ENCODE measurements at regions not wholly inside any gene's neighbourhood (a gene's known extent, or its start where the extent isn't known, plus 50 kb on each side); places are given as distances from the start of the nearest gene placed in this dataset.

DNA sequence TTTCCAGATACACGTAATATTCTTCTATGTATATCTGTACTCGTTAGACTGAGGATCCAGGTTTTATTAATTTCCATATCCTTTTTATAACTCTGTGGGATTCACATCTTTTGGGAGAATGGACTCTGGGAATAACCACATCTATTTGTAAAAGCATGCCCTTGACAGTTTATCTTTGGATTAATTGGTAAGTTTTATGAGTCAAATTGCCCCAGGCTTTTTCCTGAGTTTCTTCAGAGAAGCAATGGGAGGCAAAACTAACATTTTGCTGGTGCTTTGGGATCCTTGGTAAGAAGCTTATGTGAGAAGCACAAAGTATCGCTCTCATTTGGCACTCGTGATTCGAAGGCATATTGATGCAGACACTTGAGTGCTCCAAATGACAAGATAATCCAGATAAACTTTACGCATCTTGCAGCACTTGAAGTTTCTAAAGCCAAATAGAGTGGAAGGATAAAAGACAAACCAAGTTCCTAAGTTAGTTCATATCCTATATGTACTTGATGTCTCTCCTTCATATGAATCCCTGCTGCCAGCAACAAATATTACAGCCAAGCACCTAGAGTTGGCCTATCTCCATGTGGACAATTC, 324.7 kb downstream of the TLE4 start:
- no peaks in the 10 kb centered on the region for H3K27me3 ChIP-seq
- DNase-seq, result no peak
- H3K9me3 ChIP-seq, result no peaks in the 10 kb centered on the region
- intact Hi-C loops (cut with DNase I), result no loop called here
- H3K36me3 ChIP-seq, result no peaks in the 10 kb centered on the region
- H3K27ac ChIP-seq, result no peak overlapping the region
- no peak overlapping the region for H3K4me3 ChIP-seq
- no peaks in the 10 kb centered on the region for H3K4me1 ChIP-seq
- TF ChIP-seq POLR2A (IDR thresholded peaks at IDR 0.05), result no peak
- TF ChIP-seq EP300 (IDR thresholded peaks at IDR 0.05), result no peak
- TF ChIP-seq, protein P1, sequence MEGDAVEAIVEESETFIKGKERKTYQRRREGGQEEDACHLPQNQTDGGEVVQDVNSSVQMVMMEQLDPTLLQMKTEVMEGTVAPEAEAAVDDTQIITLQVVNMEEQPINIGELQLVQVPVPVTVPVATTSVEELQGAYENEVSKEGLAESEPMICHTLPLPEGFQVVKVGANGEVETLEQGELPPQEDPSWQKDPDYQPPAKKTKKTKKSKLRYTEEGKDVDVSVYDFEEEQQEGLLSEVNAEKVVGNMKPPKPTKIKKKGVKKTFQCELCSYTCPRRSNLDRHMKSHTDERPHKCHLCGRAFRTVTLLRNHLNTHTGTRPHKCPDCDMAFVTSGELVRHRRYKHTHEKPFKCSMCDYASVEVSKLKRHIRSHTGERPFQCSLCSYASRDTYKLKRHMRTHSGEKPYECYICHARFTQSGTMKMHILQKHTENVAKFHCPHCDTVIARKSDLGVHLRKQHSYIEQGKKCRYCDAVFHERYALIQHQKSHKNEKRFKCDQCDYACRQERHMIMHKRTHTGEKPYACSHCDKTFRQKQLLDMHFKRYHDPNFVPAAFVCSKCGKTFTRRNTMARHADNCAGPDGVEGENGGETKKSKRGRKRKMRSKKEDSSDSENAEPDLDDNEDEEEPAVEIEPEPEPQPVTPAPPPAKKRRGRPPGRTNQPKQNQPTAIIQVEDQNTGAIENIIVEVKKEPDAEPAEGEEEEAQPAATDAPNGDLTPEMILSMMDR (IDR thresholded peaks at IDR 0.05), result no peak
- TF ChIP-seq POLR2AphosphoS5 (IDR thresholded peaks at IDR 0.05), result no peak
- 73 to 80% methylated on average over 6 of the region's 6 CpGs for WGBS, 2 donors

DNA sequence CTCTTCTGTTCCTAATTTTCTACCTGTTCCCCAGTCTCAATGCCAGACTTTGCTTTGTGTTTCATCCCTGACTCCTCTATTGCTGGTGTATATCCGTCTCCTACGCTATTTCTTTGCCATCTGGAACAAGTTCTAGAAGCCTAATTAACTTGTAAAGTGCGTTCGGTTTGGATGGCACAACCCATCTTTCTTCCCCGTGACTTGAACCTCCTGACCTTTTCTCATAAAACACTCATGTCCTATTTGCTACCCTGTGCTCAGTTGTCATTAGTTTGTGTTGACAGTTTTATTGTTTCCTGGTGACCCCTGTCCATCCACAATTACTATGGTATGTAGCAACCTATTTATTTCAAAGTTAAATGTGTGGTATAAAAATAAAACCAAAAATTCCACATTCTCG, 323.5 kb downstream of the TLE4 start:
- WGBS, 2 donors, result 29 to 65% methylated on average over 6 of the region's 6 CpGs
- no peaks in the 10 kb centered on the region for H3K4me1 ChIP-seq
- no peak for TF ChIP-seq POLR2A (IDR thresholded peaks at IDR 0.05)
- no peak for TF ChIP-seq POLR2AphosphoS5 (IDR thresholded peaks at IDR 0.05)
- TF ChIP-seq EP300 (IDR thresholded peaks at IDR 0.05), result no peak
- TF ChIP-seq, protein P1 (IDR thresholded peaks at IDR 0.05), result no peak
- no peaks in the 10 kb centered on the region for H3K27me3 ChIP-seq
- no peak for DNase-seq
- H3K36me3 ChIP-seq, result no peaks in the 10 kb centered on the region
- H3K27ac ChIP-seq, result no peak overlapping the region
- intact Hi-C loops (cut with DNase I), result no loop called here
- no peak overlapping the region for H3K4me3 ChIP-seq
- no peaks in the 10 kb centered on the region for H3K9me3 ChIP-seq

DNA sequence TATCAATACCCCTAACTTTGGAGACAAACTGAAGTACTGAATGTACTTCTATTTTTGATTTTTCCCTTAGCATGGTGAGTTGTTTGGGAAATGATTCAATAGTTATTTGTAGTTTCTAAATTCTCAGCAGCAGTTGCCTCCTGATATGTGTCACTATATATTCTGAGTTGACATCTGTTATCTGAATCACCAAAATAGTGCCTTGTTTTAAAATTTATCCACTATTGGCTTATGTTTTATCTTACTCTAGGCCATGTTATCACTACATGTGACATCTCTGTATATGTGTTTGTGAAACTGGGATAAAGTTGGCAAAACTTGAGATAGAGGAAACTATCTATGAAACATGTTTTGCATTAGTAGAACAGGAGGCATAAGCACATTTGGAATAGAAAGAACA, 317.6 kb downstream of the TLE4 start:
- no peak for DNase-seq
- H3K36me3 ChIP-seq, result no peaks in the 10 kb centered on the region
- H3K4me1 ChIP-seq, result no peaks in the 10 kb centered on the region
- no peak overlapping the region for H3K27ac ChIP-seq
- intact Hi-C loops (cut with DNase I), result no loop called here
- no peak overlapping the region for H3K4me3 ChIP-seq
- H3K9me3 ChIP-seq, result no peaks in the 10 kb centered on the region
- H3K27me3 ChIP-seq, result no peaks in the 10 kb centered on the region
- TF ChIP-seq, protein P1 (IDR thresholded peaks at IDR 0.05), result no peak
- TF ChIP-seq POLR2A (IDR thresholded peaks at IDR 0.05) (no peak), EP300 (IDR thresholded peaks at IDR 0.05) (no peak), POLR2AphosphoS5 (IDR thresholded peaks at IDR 0.05) (no peak)

DNA sequence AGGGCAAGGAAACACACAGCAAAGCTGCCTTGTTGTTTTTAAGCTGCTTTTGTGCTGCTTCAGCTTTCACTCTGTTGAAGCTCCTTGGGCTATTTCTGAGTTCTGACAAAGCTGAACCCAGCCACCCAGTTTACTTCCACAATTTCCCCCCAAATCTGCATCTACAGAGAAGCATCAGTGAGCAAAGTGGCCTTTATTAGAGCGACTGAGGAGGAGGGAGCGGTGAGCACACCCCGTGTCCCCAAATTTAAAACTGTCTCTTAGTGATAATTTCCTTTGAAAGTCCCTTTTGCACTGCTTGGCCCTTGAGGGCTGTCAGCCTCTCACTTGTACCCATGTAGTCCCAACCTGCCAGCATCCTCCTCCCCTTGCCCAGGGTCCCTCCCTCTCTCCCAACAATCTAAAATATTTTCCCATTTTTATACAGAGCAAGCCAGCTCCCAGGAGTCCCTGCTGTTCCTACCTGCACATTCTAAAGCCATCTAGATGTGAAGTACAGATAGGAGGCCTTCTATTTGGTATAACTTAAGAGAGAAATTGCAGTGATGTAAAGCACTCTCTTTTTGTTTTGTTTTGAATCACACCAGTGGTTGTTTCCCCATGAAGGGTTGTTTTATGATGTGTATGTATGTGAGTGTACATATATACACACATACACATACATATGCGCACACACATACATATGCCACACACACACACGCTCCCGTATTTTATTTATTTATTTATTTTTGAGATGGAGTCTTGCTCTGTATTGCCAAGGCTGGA, 313.5 kb downstream of the TLE4 start:
- 84 to 90% methylated on average over 6 of the region's 6 CpGs for WGBS, 2 donors
- Histone ChIP-seq H3K9me3 (no peaks in the 10 kb centered on the region), H3K27me3 (no peaks in the 10 kb centered on the region), H3K36me3 (no peaks in the 10 kb centered on the region), H3K4me1 (no peaks in the 10 kb centered on the region), H3K4me3 (no peak overlapping the region), H3K27ac (no peak overlapping the region)
- intact Hi-C loops (cut with DNase I), result no loop called here
- DNase-seq, result no peak
- no peak for TF ChIP-seq POLR2A (IDR thresholded peaks at IDR 0.05)
- TF ChIP-seq, protein P1 (IDR thresholded peaks at IDR 0.05), result no peak
- no peak for TF ChIP-seq EP300 (IDR thresholded peaks at IDR 0.05)
- TF ChIP-seq POLR2AphosphoS5 (IDR thresholded peaks at IDR 0.05), result no peak

Measured in sigmoid colon (tissue), 6 donors.